Suprapubic skin (tissue), 4 donors: ENCODE measurements at regions not wholly inside any gene's neighbourhood (a gene's known extent, or its start where the extent isn't known, plus 50 kb on each side); places are given as distances from the start of the nearest gene placed in this dataset.

Experiments used
- CTCF ChIP-seq, 2 donors: fragments of 200-600 bp in 1 of 2; fragments of 450-650 bp in 1 of 2; sonication (generic) in 1 of 2; IDR thresholded peaks; one replicate each; pipeline ENCODE4 v1.5.1; 2016 to 2019; ENCODE audit warnings: antibody characterized with exemption in 2 of 2, mild to moderate bottlenecking in 1 of 2, moderate library complexity in 1 of 2
- EP300 ChIP-seq: sonication (generic); formaldehyde crosslinking; IDR thresholded peaks from one replicate; pipeline ENCODE4 v1.6.1; 2017; ENCODE audit warnings: antibody characterized with exemption
- POLR2A ChIP-seq, 2 donors: fragments of 450-650 bp; IDR thresholded peaks; one replicate each; pipeline ENCODE4 v1.6.1; 2017; ENCODE audit warnings: antibody characterized with exemption in 2 of 2, mild to moderate bottlenecking in 2 of 2, moderate library complexity in 2 of 2
- POLR2AphosphoS5 ChIP-seq, 3 donors: sonication (generic); formaldehyde crosslinking; IDR thresholded peaks; one replicate each; pipeline ENCODE4 v1.6.1; 2017; ENCODE audit warnings: antibody characterized with exemption in 3 of 3

- TF ChIP-seq CTCF (IDR thresholded peaks at IDR 0.05), result no peak
- TF ChIP-seq POLR2A (IDR thresholded peaks at IDR 0.05), result no peak
- no peak for TF ChIP-seq POLR2AphosphoS5 (IDR thresholded peaks at IDR 0.05)
- TF ChIP-seq EP300, result no peak
Observed at GRCh38 chr18:67581178-67581577, 64.7 kb upstream of the DSEL start.
